ENCODE measurements at regions not wholly inside any gene's neighbourhood (a gene's known extent, or its start where the extent isn't known, plus 50 kb on each side); places are given as distances from the start of the nearest gene placed in this dataset.
"Not testable (repeated sequence)": the region's sequence is repeated elsewhere in the genome, so short reads cannot be mapped to it uniquely, and the experiment has no call there.

GRCh38 chr21:29396951-29397455 is 98.3 kb downstream of the BACH1 start:
- no peak for DNase-seq (ENCODE audit: extremely low read depth in 1 of 11, low read depth in 9 of 11, low spot score in 4 of 11)

- DNase-seq (ENCODE audit: extremely low read depth in 1 of 11, low read depth in 9 of 11, low spot score in 4 of 11), result no peak
These were observed 104.6 kb downstream of the BACH1 start for GRCh38 chr21:29403301-29403700.

GRCh38 chr21:29403922-29404538 is 105.3 kb downstream of the BACH1 start:
- no peak for DNase-seq (ENCODE audit: extremely low read depth in 1 of 11, low read depth in 9 of 11, low spot score in 4 of 11)

- no peak for DNase-seq (ENCODE audit: extremely low read depth in 1 of 11, low read depth in 9 of 11, low spot score in 4 of 11)
These were observed 106.9 kb downstream of the BACH1 start for GRCh38 chr21:29405503-29406122.

GRCh38 chr21:29406385-29406784 is 107.7 kb downstream of the BACH1 start:
- DNase-seq (ENCODE audit: extremely low read depth in 1 of 11, low read depth in 9 of 11, low spot score in 4 of 11), result no peak

- DNase-seq (ENCODE audit: extremely low read depth in 1 of 11, low read depth in 9 of 11, low spot score in 4 of 11), result no peak
These were observed 108.8 kb downstream of the BACH1 start for GRCh38 chr21:29407571-29407970.

- DNase-seq (ENCODE audit: extremely low read depth in 1 of 11, low read depth in 9 of 11, low spot score in 4 of 11), result no peak
These were observed 115.0 kb downstream of the BACH1 start for GRCh38 chr21:29413683-29414082.

- no peak for DNase-seq (ENCODE audit: extremely low read depth in 1 of 11, low read depth in 9 of 11, low spot score in 4 of 11)
These were observed 117.5 kb downstream of the BACH1 start for GRCh38 chr21:29416268-29416667.

- no peak for DNase-seq (ENCODE audit: extremely low read depth in 1 of 11, low read depth in 9 of 11, low spot score in 4 of 11)
These were observed 120.1 kb downstream of the BACH1 start for GRCh38 chr21:29418813-29419212.

GRCh38 chr21:29419422-29419821 is 120.7 kb downstream of the BACH1 start:
- DNase-seq (ENCODE audit: extremely low read depth in 1 of 11, low read depth in 9 of 11, low spot score in 4 of 11), result no peak

GRCh38 chr21:29423099-29423870 is 124.6 kb downstream of the BACH1 start:
- no peak for DNase-seq (ENCODE audit: extremely low read depth in 1 of 11, low read depth in 9 of 11, low spot score in 4 of 11)

- DNase-seq (ENCODE audit: extremely low read depth in 1 of 11, low read depth in 9 of 11, low spot score in 4 of 11), result no peak
These were observed 126.0 kb downstream of the BACH1 start for GRCh38 chr21:29424728-29425127.

- no peak for DNase-seq (ENCODE audit: extremely low read depth in 1 of 11, low read depth in 9 of 11, low spot score in 4 of 11)
These were observed 130.5 kb downstream of the BACH1 start for GRCh38 chr21:29429218-29429617.

- DNase-seq (ENCODE audit: extremely low read depth in 1 of 11, low read depth in 9 of 11, low spot score in 4 of 11), result no peak
These were observed 131.3 kb downstream of the BACH1 start for GRCh38 chr21:29430030-29430429.

- peak in 4 of 11 donors; percentile 15 to 51 (median 42) for DNase-seq (ENCODE audit: extremely low read depth in 1 of 11, low read depth in 9 of 11, low spot score in 4 of 11)
These were observed 131.9 kb downstream of the BACH1 start for GRCh38 chr21:29430576-29430975.

GRCh38 chr21:29431178-29431577 is 132.5 kb downstream of the BACH1 start:
- no peak for DNase-seq (ENCODE audit: extremely low read depth in 1 of 11, low read depth in 9 of 11, low spot score in 4 of 11)

GRCh38 chr21:29431680-29432079 is 133.0 kb downstream of the BACH1 start:
- no peak for DNase-seq (ENCODE audit: extremely low read depth in 1 of 11, low read depth in 9 of 11, low spot score in 4 of 11)

GRCh38 chr21:29433366-29434059 is 134.8 kb downstream of the BACH1 start:
- no peak for DNase-seq (ENCODE audit: extremely low read depth in 1 of 11, low read depth in 9 of 11, low spot score in 4 of 11)

GRCh38 chr21:29434081-29434480 is 135.4 kb downstream of the BACH1 start:
- DNase-seq (ENCODE audit: extremely low read depth in 1 of 11, low read depth in 9 of 11, low spot score in 4 of 11), result no peak

GRCh38 chr21:29434982-29435381 is 136.3 kb downstream of the BACH1 start:
- DNase-seq (ENCODE audit: extremely low read depth in 1 of 11, low read depth in 9 of 11, low spot score in 4 of 11), result not testable (repeated sequence)

All from renal cortex interstitium (tissue), 11 donors.